Stimulated activated naive CD8-positive, alpha-beta T cell treated with anti-CD3 and anti-CD28 coated beads, Interleukin-15, Interleukin-2, amounts not matched to agents 100 U/mL and 50 U/mL, for 24 hours (primary cell): ENCODE measurements at regions not wholly inside any gene's neighbourhood (a gene's known extent, or its start where the extent isn't known, plus 50 kb on each side); places are given as distances from the start of the nearest gene placed in this dataset.

Source experiments
- ATAC-seq: fragments of 150-1000 bp; cut with Tn5 transposase; one replicate; pipeline ENCODE4 v1.10.0; 2021
- DNase-seq: peaks from one replicate; pipeline ENCODE4 v3.0.0; 2021

- no peak for ATAC-seq
- no peak for DNase-seq
These were observed 182.5 kb downstream of the POU4F1 start for GRCh38 chr13:78420814-78421213.

GRCh38 chr13:78413887-78414553 is 189.3 kb downstream of the POU4F1 start:
- ATAC-seq = no peak
- no peak for DNase-seq

GRCh38 chr13:78410847-78411246 is 192.5 kb downstream of the POU4F1 start:
- ATAC-seq (no peak), DNase-seq (no peak)

GRCh38 chr13:78410164-78410563 is 193.2 kb downstream of the POU4F1 start:
- ATAC-seq = no peak
- no peak for DNase-seq

- ATAC-seq = no peak
- DNase-seq = no peak
These were observed 194.2 kb downstream of the POU4F1 start for GRCh38 chr13:78409172-78409571.

- no peak for DNase-seq
- ATAC-seq = no peak
These were observed 198.4 kb downstream of the POU4F1 start for GRCh38 chr13:78404846-78405360.

- ATAC-seq = no peak
- no peak for DNase-seq
These were observed 200.5 kb downstream of the POU4F1 start for GRCh38 chr13:78402708-78403400.

- DNase-seq (no peak), ATAC-seq (no peak)
These were observed 201.3 kb downstream of the POU4F1 start for GRCh38 chr13:78401873-78402707.

- DNase-seq = no peak
- ATAC-seq = no peak
These were observed 204.5 kb downstream of the POU4F1 start for GRCh38 chr13:78398743-78399410.

- no peak for ATAC-seq
- no peak for DNase-seq
These were observed 209.8 kb downstream of the POU4F1 start for GRCh38 chr13:78393286-78394142.

GRCh38 chr13:78383899-78384298 is 219.5 kb downstream of the POU4F1 start:
- DNase-seq (no peak), ATAC-seq (no peak)

GRCh38 chr13:78383071-78383484 is 220.3 kb downstream of the POU4F1 start:
- DNase-seq (no peak), ATAC-seq (no peak)

GRCh38 chr13:78382491-78382890 is 220.9 kb downstream of the POU4F1 start:
- ATAC-seq (no peak), DNase-seq (no peak)

GRCh38 chr13:78376822-78377221 is 226.5 kb downstream of the POU4F1 start:
- no peak for DNase-seq
- no peak for ATAC-seq

- ATAC-seq (no peak), DNase-seq (no peak)
These were observed 227.3 kb downstream of the POU4F1 start for GRCh38 chr13:78376033-78376432.

GRCh38 chr13:78372581-78372980 is 230.8 kb downstream of the POU4F1 start:
- DNase-seq = no peak

GRCh38 chr13:78370231-78370630 is 233.1 kb downstream of the POU4F1 start:
- no peak for ATAC-seq

More at GRCh38 chr13:78372581-78372980, 230.8 kb downstream of the POU4F1 start:
- ATAC-seq = no peak

GRCh38 chr13:78364711-78365110 is 238.6 kb downstream of the POU4F1 start:
- ATAC-seq = no peak

More at GRCh38 chr13:78370231-78370630, 233.1 kb downstream of the POU4F1 start:
- DNase-seq = no peak

GRCh38 chr13:78341032-78341431 is 262.3 kb downstream of the POU4F1 start:
- ATAC-seq (no peak), DNase-seq (no peak)

More at GRCh38 chr13:78364711-78365110, 238.6 kb downstream of the POU4F1 start:
- DNase-seq = no peak

- ATAC-seq = no peak
- DNase-seq = no peak
These were observed 263.4 kb downstream of the POU4F1 start for GRCh38 chr13:78339927-78340326.

- DNase-seq = no peak
- no peak for ATAC-seq
These were observed 269.3 kb downstream of the POU4F1 start for GRCh38 chr13:78334059-78334458.
